GM06990 (cell line): ENCODE measurements at regions not wholly inside any gene's neighbourhood (a gene's known extent, or its start where the extent isn't known, plus 50 kb on each side); places are given as distances from the start of the nearest gene placed in this dataset.
"Not testable (repeated sequence)": the region's sequence is repeated elsewhere in the genome, so short reads cannot be mapped to it uniquely, and the experiment has no call there.

Experiments
- DNase-seq: peaks from one replicate; pipeline ENCODE4 v3.0.0-alpha.2; 2011; ENCODE audit not compliant: insufficient read length; ENCODE audit errors: extremely low read depth
- H3K27me3 ChIP-seq: replicated peaks from 2 replicates; pipeline ENCODE4 v1.6.0; 2011; ENCODE audit warnings: low read length; ENCODE audit not compliant: control insufficient read depth, insufficient read depth
- H3K36me3 ChIP-seq: 2 replicates; pipeline ENCODE4 v1.5.1; 2011; ENCODE audit warnings: low read length; ENCODE audit not compliant: control insufficient read depth, insufficient read depth
- H3K4me3 ChIP-seq: replicated peaks from 2 replicates; pipeline ENCODE4 v1.5.1; 2011; ENCODE audit warnings: low read depth, mild to moderate bottlenecking, control low read depth, low read length
- CTCF ChIP-seq: IDR thresholded peaks from 2 replicates; pipeline ENCODE4 v1.5.1; 2011; ENCODE audit warnings: low read length, control low read depth, mild to moderate bottlenecking, inconsistent platforms; ENCODE audit not compliant: insufficient read depth, poor library complexity, severe bottlenecking

- no peak for TF ChIP-seq CTCF
- DNase-seq: no peak
- Histone ChIP-seq H3K36me3 (no peaks in the 10 kb centered on the region), H3K27me3 (no peaks in the 10 kb centered on the region), H3K4me3 (no peak overlapping the region)
Observed at GRCh38 chr14:45798659-45799058, 545.7 kb upstream of the MIS18BP1 start.

GRCh38 chr14:45796006-45796405 is 543.0 kb upstream of the MIS18BP1 start:
- not testable (repeated sequence) for H3K27me3 ChIP-seq, H3K36me3 ChIP-seq, DNase-seq, H3K4me3 ChIP-seq

- TF ChIP-seq CTCF: no peak
- Histone ChIP-seq H3K27me3 (no peaks in the 10 kb centered on the region), H3K36me3 (no peaks in the 10 kb centered on the region), H3K4me3 (no peak overlapping the region)
- DNase-seq: no peak
Observed at GRCh38 chr14:45793081-45793480, 540.1 kb upstream of the MIS18BP1 start.

- H3K27me3 ChIP-seq: no peaks in the 10 kb centered on the region
- no peaks in the 10 kb centered on the region for H3K36me3 ChIP-seq
- TF ChIP-seq CTCF: no peak
- DNase-seq: no peak
- H3K4me3 ChIP-seq: no peak overlapping the region
Observed at GRCh38 chr14:45790293-45790692, 537.3 kb upstream of the MIS18BP1 start.

GRCh38 chr14:45787167-45787566 is 534.2 kb upstream of the MIS18BP1 start:
- DNase-seq: no peak

GRCh38 chr14:45786266-45786665 is 533.3 kb upstream of the MIS18BP1 start:
- H3K27me3 ChIP-seq: no peaks in the 10 kb centered on the region
- TF ChIP-seq CTCF: no peak
- H3K4me3 ChIP-seq: no peak overlapping the region
- no peaks in the 10 kb centered on the region for H3K36me3 ChIP-seq
- DNase-seq: no peak

More at GRCh38 chr14:45787167-45787566, 534.2 kb upstream of the MIS18BP1 start:
- no peak for TF ChIP-seq CTCF
- Histone ChIP-seq H3K27me3 (no peaks in the 10 kb centered on the region), H3K4me3 (no peak overlapping the region), H3K36me3 (no peaks in the 10 kb centered on the region)
